ENCODE measurements at regions not wholly inside any gene's neighbourhood (a gene's known extent, or its start where the extent isn't known, plus 50 kb on each side); places are given as distances from the start of the nearest gene placed in this dataset.
"Not testable (repeated sequence)": the region's sequence is repeated elsewhere in the genome, so short reads cannot be mapped to it uniquely, and the experiment has no call there.

GRCh38 chr22:22988785-22989184 is 81.5 kb upstream of the GNAZ start:
- H3K9me3 ChIP-seq (ENCODE audit: insufficient read depth, low read depth, low read length) = no peaks in the 10 kb centered on the region
- no peak overlapping the region for H3K4me2 ChIP-seq (ENCODE audit: low read depth, low read length, poor library complexity, severe bottlenecking)
- no peaks in the 10 kb centered on the region for H3K79me2 ChIP-seq (ENCODE audit: insufficient read depth, low read length)
- TF ChIP-seq EZH2phosphoT487 (IDR thresholded peaks at IDR 0.05; ENCODE audit: borderline replicate concordance) = no peak
- no peak for TF ChIP-seq CTCF (conservative IDR thresholded peaks at IDR 0.05; ENCODE audit: low read length)
- no peaks in the 10 kb centered on the region for H3K4me1 ChIP-seq (ENCODE audit: insufficient read depth, low read length, poor library complexity, severe bottlenecking)
- no peaks in the 10 kb centered on the region for H3K36me3 ChIP-seq (ENCODE audit: insufficient read depth, low read length)
- no peaks in the 10 kb centered on the region for H3K27me3 ChIP-seq (ENCODE audit: insufficient read depth, low read length, poor library complexity, severe bottlenecking)
- H3K9me2 ChIP-seq (replicated peaks; ENCODE audit: low read depth, low read length) = no peaks in the 10 kb centered on the region
- H3K9ac ChIP-seq (ENCODE audit: low read depth, low read length, poor library complexity, severe bottlenecking) = no peak overlapping the region
- H4K20me1 ChIP-seq (ENCODE audit: insufficient read depth, low read length, poor library complexity, severe bottlenecking) = no peaks in the 10 kb centered on the region
- H3F3A ChIP-seq (ENCODE audit: low read depth) = no peaks in the 10 kb centered on the region
- no peak overlapping the region for H2AFZ ChIP-seq (ENCODE audit: low read length)
- no peak overlapping the region for H3K4me3 ChIP-seq (ENCODE audit: low read length, poor library complexity, severe bottlenecking)

GRCh38 chr22:22989856-22990255 is 80.5 kb upstream of the GNAZ start:
- Histone ChIP-seq H3K9ac (ENCODE audit: low read depth, low read length, poor library complexity, severe bottlenecking) (no peak overlapping the region), H3K9me3 (ENCODE audit: insufficient read depth, low read depth, low read length) (no peaks in the 10 kb centered on the region), H3K4me2 (ENCODE audit: low read depth, low read length, poor library complexity, severe bottlenecking) (no peak overlapping the region), H4K20me1 (ENCODE audit: insufficient read depth, low read length, poor library complexity, severe bottlenecking) (no peaks in the 10 kb centered on the region), H3K27me3 (ENCODE audit: insufficient read depth, low read length, poor library complexity, severe bottlenecking) (peaks cover 5% of the 10 kb centered on the region), H2AFZ (ENCODE audit: low read length) (no peak overlapping the region), H3K9me2 (replicated peaks; ENCODE audit: low read depth, low read length) (no peaks in the 10 kb centered on the region), H3K79me2 (ENCODE audit: insufficient read depth, low read length) (no peaks in the 10 kb centered on the region), H3K36me3 (ENCODE audit: insufficient read depth, low read length) (no peaks in the 10 kb centered on the region), H3K4me3 (ENCODE audit: low read length, poor library complexity, severe bottlenecking) (no peak overlapping the region), H3K4me1 (ENCODE audit: insufficient read depth, low read length, poor library complexity, severe bottlenecking) (no peaks in the 10 kb centered on the region), H3F3A (ENCODE audit: low read depth) (no peaks in the 10 kb centered on the region)
- no peak for TF ChIP-seq EZH2phosphoT487 (IDR thresholded peaks at IDR 0.05; ENCODE audit: borderline replicate concordance)
- no peak for TF ChIP-seq CTCF (conservative IDR thresholded peaks at IDR 0.05; ENCODE audit: low read length)

- not testable (repeated sequence) for H3K4me3 ChIP-seq (ENCODE audit: low read length, poor library complexity, severe bottlenecking); H3K36me3 ChIP-seq (ENCODE audit: insufficient read depth, low read length); H3F3A ChIP-seq (ENCODE audit: low read depth); H4K20me1 ChIP-seq (ENCODE audit: insufficient read depth, low read length, poor library complexity, severe bottlenecking); H3K9ac ChIP-seq (ENCODE audit: low read depth, low read length, poor library complexity, severe bottlenecking); H3K9me2 ChIP-seq (replicated peaks; ENCODE audit: low read depth, low read length); H2AFZ ChIP-seq (ENCODE audit: low read length); H3K4me2 ChIP-seq (ENCODE audit: low read depth, low read length, poor library complexity, severe bottlenecking); H3K4me1 ChIP-seq (ENCODE audit: insufficient read depth, low read length, poor library complexity, severe bottlenecking); H3K79me2 ChIP-seq (ENCODE audit: insufficient read depth, low read length); H3K27me3 ChIP-seq (ENCODE audit: insufficient read depth, low read length, poor library complexity, severe bottlenecking); H3K9me3 ChIP-seq (ENCODE audit: insufficient read depth, low read depth, low read length)
Measured at GRCh38 chr22:22990711-22991505, 79.4 kb upstream of the GNAZ start.

GRCh38 chr22:22992474-22992873 is 77.8 kb upstream of the GNAZ start:
- Histone ChIP-seq H3K79me2 (ENCODE audit: insufficient read depth, low read length) (no peaks in the 10 kb centered on the region), H3F3A (ENCODE audit: low read depth) (no peaks in the 10 kb centered on the region), H2AFZ (ENCODE audit: low read length) (no peak overlapping the region), H3K9me3 (ENCODE audit: insufficient read depth, low read depth, low read length) (peaks cover 4% of the 10 kb centered on the region; the same call in 1 of the 2 replicates), H3K4me3 (ENCODE audit: low read length, poor library complexity, severe bottlenecking) (no peak overlapping the region), H4K20me1 (ENCODE audit: insufficient read depth, low read length, poor library complexity, severe bottlenecking) (no peaks in the 10 kb centered on the region), H3K4me2 (ENCODE audit: low read depth, low read length, poor library complexity, severe bottlenecking) (no peak overlapping the region), H3K36me3 (ENCODE audit: insufficient read depth, low read length) (no peaks in the 10 kb centered on the region), H3K9me2 (replicated peaks; ENCODE audit: low read depth, low read length) (no peaks in the 10 kb centered on the region), H3K27me3 (ENCODE audit: insufficient read depth, low read length, poor library complexity, severe bottlenecking) (peaks cover 5% of the 10 kb centered on the region), H3K4me1 (ENCODE audit: insufficient read depth, low read length, poor library complexity, severe bottlenecking) (no peaks in the 10 kb centered on the region), H3K9ac (ENCODE audit: low read depth, low read length, poor library complexity, severe bottlenecking) (no peak overlapping the region)
- no peak for TF ChIP-seq EZH2phosphoT487 (IDR thresholded peaks at IDR 0.05; ENCODE audit: borderline replicate concordance)
- TF ChIP-seq CTCF (conservative IDR thresholded peaks at IDR 0.05; ENCODE audit: low read length) = no peak
